IgD-negative memory B cell (primary cell): ENCODE measurements at regions not wholly inside any gene's neighbourhood (a gene's known extent, or its start where the extent isn't known, plus 50 kb on each side); places are given as distances from the start of the nearest gene placed in this dataset.
"Not testable (repeated sequence)": the region's sequence is repeated elsewhere in the genome, so short reads cannot be mapped to it uniquely, and the experiment has no call there.

Experiments used
- H3K27ac Mint-ChIP-seq, 3 donors: one replicate each; pipeline ENCODE4 v1.8.0; 2020 to 2022; ENCODE audit warnings: mild to moderate bottlenecking in 3 of 3, mixed read lengths in 3 of 3, moderate library complexity in 1 of 3
- H3K27me3 Mint-ChIP-seq: one replicate; pipeline ENCODE4 v1.8.0; 2021; ENCODE audit warnings: mixed read lengths
- H3K36me3 Mint-ChIP-seq: one replicate; pipeline ENCODE4 v1.8.0; 2020; ENCODE audit warnings: mild to moderate bottlenecking, mixed read lengths
- H3K4me1 Mint-ChIP-seq, 3 donors: one replicate each; pipeline ENCODE4 v1.8.0; 2020 to 2022; ENCODE audit warnings: mixed read lengths in 3 of 3, mild to moderate bottlenecking in 1 of 3
- H3K4me3 Mint-ChIP-seq, 4 donors: one replicate each; pipeline ENCODE4 v1.8.0; 2020 to 2022; ENCODE audit warnings: mild to moderate bottlenecking in 4 of 4, mixed read lengths in 4 of 4, moderate library complexity in 3 of 4
- H3K9me3 Mint-ChIP-seq, 3 donors: one replicate each; pipeline ENCODE4 v1.8.0; 2020 to 2021; ENCODE audit warnings: mixed read lengths in 3 of 3, mild to moderate bottlenecking in 1 of 3

- peaks cover 5 to 9% (median 6%) of the 10 kb centered on the region in 3 donors for H3K9me3 Mint-ChIP-seq
- no peaks in the 10 kb centered on the region for H3K36me3 Mint-ChIP-seq
- no peak overlapping the region for H3K4me3 Mint-ChIP-seq
- no peaks in the 10 kb centered on the region for H3K27me3 Mint-ChIP-seq
- H3K4me1 Mint-ChIP-seq = no peaks in the 10 kb centered on the region
- H3K27ac Mint-ChIP-seq = no peak overlapping the region
These were observed 994.3 kb downstream of the PCDH17 start for GRCh38 chr13:58625703-58626389.

- H3K27ac Mint-ChIP-seq = no peak overlapping the region
- H3K9me3 Mint-ChIP-seq = peaks cover 4 to 9% (median 4%) of the 10 kb centered on the region in 3 donors
- H3K36me3 Mint-ChIP-seq = no peaks in the 10 kb centered on the region
- no peak overlapping the region for H3K4me3 Mint-ChIP-seq
- no peaks in the 10 kb centered on the region for H3K27me3 Mint-ChIP-seq
- no peaks in the 10 kb centered on the region for H3K4me1 Mint-ChIP-seq
These were observed 999.2 kb downstream of the PCDH17 start for GRCh38 chr13:58630794-58631193.

DNA sequence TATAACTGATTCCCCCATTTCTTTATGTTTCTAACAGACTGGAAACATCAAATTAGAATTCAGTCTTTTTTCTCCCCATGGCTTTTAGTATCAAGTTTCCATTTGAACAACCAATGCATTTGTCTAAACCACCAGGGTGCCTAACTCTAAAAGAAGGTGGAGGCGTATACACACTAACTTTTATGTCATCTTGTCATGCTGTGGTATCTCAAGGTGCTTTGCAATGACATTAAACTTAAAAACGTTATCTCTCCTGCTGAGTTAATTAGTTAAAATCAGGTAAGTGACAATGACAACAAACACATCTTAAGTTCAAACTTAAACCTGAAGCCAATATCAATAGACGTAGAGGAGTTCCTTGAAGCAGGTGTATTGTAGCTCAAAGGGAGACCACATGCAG is 1001.7 kb downstream of the PCDH17 start:
- Mint-ChIP-seq H3K27me3 (no peaks in the 10 kb centered on the region), H3K9me3 (peaks cover 0 to 4% (median 2%) of the 10 kb centered on the region in 3 donors), H3K4me1 (no peaks in the 10 kb centered on the region), H3K36me3 (no peaks in the 10 kb centered on the region), H3K4me3 (no peak overlapping the region), H3K27ac (no peak overlapping the region)

DNA sequence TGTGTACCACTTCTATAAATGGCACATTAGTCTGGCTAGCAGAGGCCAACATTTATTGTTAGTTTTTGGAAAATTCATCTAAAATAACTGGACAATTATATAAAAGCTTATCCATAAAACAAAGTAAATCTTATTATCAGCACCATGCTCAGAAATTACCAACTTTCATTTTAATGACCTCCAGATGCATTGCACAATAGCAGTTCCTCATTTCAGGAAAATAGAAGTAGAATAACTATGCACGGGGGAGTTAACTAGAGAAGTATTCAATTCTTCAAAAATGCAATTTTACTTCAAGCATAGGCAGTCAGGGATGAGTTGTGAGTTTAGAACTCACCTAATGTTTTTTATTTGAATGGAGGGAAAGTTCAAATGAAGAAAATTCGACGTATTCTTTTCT is 1023.5 kb downstream of the PCDH17 start:
- no peak overlapping the region for H3K27ac Mint-ChIP-seq
- no peaks in the 10 kb centered on the region for H3K27me3 Mint-ChIP-seq
- no peaks in the 10 kb centered on the region for H3K36me3 Mint-ChIP-seq

GRCh38 chr13:58660826-58661225 is 1029.3 kb downstream of the PCDH17 start:
- Mint-ChIP-seq H3K27ac (no peak overlapping the region), H3K9me3 (peaks cover 0 to 7% (median 5%) of the 10 kb centered on the region in 3 donors), H3K27me3 (no peaks in the 10 kb centered on the region)

More for the DNA sequence above, 1023.5 kb downstream of the PCDH17 start:
- Mint-ChIP-seq H3K4me1 (no peaks in the 10 kb centered on the region), H3K9me3 (peaks cover 0 to 5% (median 2%) of the 10 kb centered on the region in 3 donors), H3K4me3 (no peak overlapping the region)

DNA sequence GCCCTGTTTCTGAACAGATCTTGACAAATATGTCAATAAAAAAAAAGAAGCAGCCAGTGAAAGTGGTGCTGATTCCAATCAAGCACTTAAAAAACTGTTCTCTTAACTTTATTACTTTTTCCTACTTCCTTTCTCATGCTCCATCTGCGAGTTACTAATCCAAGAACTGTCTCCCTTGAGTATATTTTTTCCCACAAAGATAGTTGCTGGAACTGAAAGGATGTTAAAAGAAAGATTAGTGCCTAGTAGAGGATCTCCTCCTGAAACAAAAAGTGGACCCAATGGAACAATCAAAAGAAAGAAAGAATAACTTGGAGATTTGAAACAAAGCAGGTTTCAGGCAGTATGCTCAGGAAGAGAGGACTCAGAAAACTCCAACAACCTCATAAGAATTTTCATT is 1034.8 kb downstream of the PCDH17 start:
- no peaks in the 10 kb centered on the region for H3K36me3 Mint-ChIP-seq
- H3K9me3 Mint-ChIP-seq = peaks cover 0 to 8% (median 1%) of the 10 kb centered on the region in 3 donors
- no peaks in the 10 kb centered on the region for H3K4me1 Mint-ChIP-seq
- H3K27ac Mint-ChIP-seq = no peak overlapping the region
- H3K27me3 Mint-ChIP-seq = no peaks in the 10 kb centered on the region
- H3K4me3 Mint-ChIP-seq = no peak overlapping the region

More at GRCh38 chr13:58660826-58661225, 1029.3 kb downstream of the PCDH17 start:
- H3K4me1 Mint-ChIP-seq = no peaks in the 10 kb centered on the region
- H3K36me3 Mint-ChIP-seq = no peaks in the 10 kb centered on the region
- H3K4me3 Mint-ChIP-seq = no peak overlapping the region

- Mint-ChIP-seq H3K27ac (no peak overlapping the region), H3K9me3 (peaks cover 0 to 6% (median 1%) of the 10 kb centered on the region in 3 donors), H3K4me1 (no peaks in the 10 kb centered on the region), H3K4me3 (no peak overlapping the region), H3K36me3 (no peaks in the 10 kb centered on the region), H3K27me3 (no peaks in the 10 kb centered on the region)
These were observed 1035.6 kb downstream of the PCDH17 start for GRCh38 chr13:58667096-58667495.

GRCh38 chr13:58680115-58680514 is 1048.6 kb downstream of the PCDH17 start:
- H3K27ac Mint-ChIP-seq = no peak overlapping the region
- no peak overlapping the region for H3K4me3 Mint-ChIP-seq
- H3K36me3 Mint-ChIP-seq = no peaks in the 10 kb centered on the region
- peaks cover 4% of the 10 kb centered on the region in 3 donors for H3K9me3 Mint-ChIP-seq
- H3K27me3 Mint-ChIP-seq = no peaks in the 10 kb centered on the region
- no peaks in the 10 kb centered on the region for H3K4me1 Mint-ChIP-seq

- Mint-ChIP-seq H3K4me3 (no peak overlapping the region), H3K4me1 (no peaks in the 10 kb centered on the region), H3K36me3 (no peaks in the 10 kb centered on the region), H3K27me3 (no peaks in the 10 kb centered on the region), H3K9me3 (peaks cover 4 to 6% (median 4%) of the 10 kb centered on the region in 3 donors), H3K27ac (no peak overlapping the region)
These were observed 1051.1 kb downstream of the PCDH17 start for GRCh38 chr13:58682616-58683015.

GRCh38 chr13:58687148-58687547 is 1055.6 kb downstream of the PCDH17 start:
- Mint-ChIP-seq H3K9me3 (peaks cover 4 to 9% (median 4%) of the 10 kb centered on the region in 3 donors), H3K27ac (no peak overlapping the region), H3K4me1 (no peaks in the 10 kb centered on the region)

DNA sequence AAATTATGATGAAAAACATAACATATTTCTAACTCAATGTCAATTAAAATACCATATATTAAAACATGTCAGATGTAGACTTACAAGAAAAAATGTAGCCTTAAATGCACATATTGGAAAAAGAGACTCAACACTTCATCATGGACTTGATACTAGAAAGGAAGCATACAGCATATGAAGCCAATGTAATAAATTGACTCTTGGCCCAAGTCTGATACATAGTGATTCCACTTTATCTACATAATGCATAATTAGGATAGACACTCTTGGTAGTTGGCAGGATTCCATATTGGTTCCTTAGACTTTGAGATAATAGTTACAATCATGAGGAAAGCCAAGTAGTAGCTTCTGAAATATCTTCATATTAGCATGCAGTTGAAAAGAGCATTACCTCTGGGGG is 1067.0 kb downstream of the PCDH17 start:
- Mint-ChIP-seq H3K36me3 (no peaks in the 10 kb centered on the region), H3K4me3 (no peak overlapping the region), H3K4me1 (no peaks in the 10 kb centered on the region), H3K27ac (no peak overlapping the region), H3K9me3 (peaks cover 1 to 9% (median 6%) of the 10 kb centered on the region in 3 donors), H3K27me3 (no peaks in the 10 kb centered on the region)

More at GRCh38 chr13:58687148-58687547, 1055.6 kb downstream of the PCDH17 start:
- Mint-ChIP-seq H3K27me3 (no peaks in the 10 kb centered on the region), H3K36me3 (no peaks in the 10 kb centered on the region), H3K4me3 (no peak overlapping the region)

- H3K4me1 Mint-ChIP-seq = no peaks in the 10 kb centered on the region
- peaks cover 2 to 4% (median 2%) of the 10 kb centered on the region in 3 donors for H3K9me3 Mint-ChIP-seq
- H3K4me3 Mint-ChIP-seq = no peak overlapping the region
- H3K27me3 Mint-ChIP-seq = no peaks in the 10 kb centered on the region
- no peak overlapping the region for H3K27ac Mint-ChIP-seq
- no peaks in the 10 kb centered on the region for H3K36me3 Mint-ChIP-seq
These were observed 1073.4 kb downstream of the PCDH17 start for GRCh38 chr13:58704953-58705352.

- Mint-ChIP-seq H3K36me3 (no peaks in the 10 kb centered on the region), H3K4me3 (no peak overlapping the region), H3K4me1 (no peaks in the 10 kb centered on the region), H3K27me3 (no peaks in the 10 kb centered on the region), H3K9me3 (peaks cover 0 to 5% (median 5%) of the 10 kb centered on the region in 3 donors), H3K27ac (no peak overlapping the region)
These were observed 1074.9 kb downstream of the PCDH17 start for GRCh38 chr13:58706421-58706820.

GRCh38 chr13:58712191-58712590 is 1080.6 kb downstream of the PCDH17 start:
- Mint-ChIP-seq H3K36me3 (no peaks in the 10 kb centered on the region), H3K4me3 (no peak overlapping the region), H3K27ac (no peak overlapping the region), H3K27me3 (no peaks in the 10 kb centered on the region), H3K9me3 (peaks cover 5 to 10% (median 9%) of the 10 kb centered on the region in 3 donors), H3K4me1 (no peaks in the 10 kb centered on the region)

- not testable (repeated sequence) for H3K36me3 Mint-ChIP-seq, H3K4me1 Mint-ChIP-seq, H3K27ac Mint-ChIP-seq, H3K4me3 Mint-ChIP-seq, H3K27me3 Mint-ChIP-seq
- H3K9me3 Mint-ChIP-seq = peaks cover 3 to 10% (median 9%) of the 10 kb centered on the region in 3 donors
These were observed 1082.5 kb downstream of the PCDH17 start for GRCh38 chr13:58714016-58714415.

- no peaks in the 10 kb centered on the region for H3K36me3 Mint-ChIP-seq
- H3K4me1 Mint-ChIP-seq = no peaks in the 10 kb centered on the region
- H3K27ac Mint-ChIP-seq = no peak overlapping the region
- H3K27me3 Mint-ChIP-seq = no peaks in the 10 kb centered on the region
- peaks cover 0 to 2% (median 1%) of the 10 kb centered on the region in 3 donors for H3K9me3 Mint-ChIP-seq
- no peak overlapping the region for H3K4me3 Mint-ChIP-seq
These were observed 1089.7 kb downstream of the PCDH17 start for GRCh38 chr13:58721273-58721672.
